GM21717 (cell line): ENCODE measurements at regions not wholly inside any gene's neighbourhood (a gene's known extent, or its start where the extent isn't known, plus 50 kb on each side); places are given as distances from the start of the nearest gene placed in this dataset.

ENCODE experiments used
- ATAC-seq: cut with Tn5 transposase; IDR thresholded peaks from one replicate; pipeline ENCODE4 v1.9.1; 2021; ENCODE audit warnings: mild to moderate bottlenecking, moderate library complexity; ENCODE audit not compliant: unreplicated experiment

DNA sequence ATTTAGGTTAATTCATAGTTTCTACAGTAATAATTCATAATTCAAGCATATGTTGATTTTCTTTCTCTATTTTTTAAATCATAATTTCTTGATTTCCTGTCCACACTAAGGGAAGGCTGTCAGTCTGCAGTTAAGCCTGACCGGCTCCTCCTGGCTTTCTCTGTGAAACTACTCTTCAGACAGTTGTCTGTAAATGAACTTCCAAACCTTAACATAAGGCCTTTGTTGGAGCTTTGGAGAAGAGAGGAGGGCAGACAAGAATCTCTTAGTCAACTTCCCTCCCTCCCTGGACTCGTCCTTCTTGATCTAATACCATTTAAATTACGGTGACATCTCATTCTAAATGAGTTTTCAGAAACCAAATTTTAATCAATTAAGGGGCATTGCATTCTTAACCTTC, 404.1 kb upstream of the ST6GAL2 start:
- no peak for ATAC-seq

DNA sequence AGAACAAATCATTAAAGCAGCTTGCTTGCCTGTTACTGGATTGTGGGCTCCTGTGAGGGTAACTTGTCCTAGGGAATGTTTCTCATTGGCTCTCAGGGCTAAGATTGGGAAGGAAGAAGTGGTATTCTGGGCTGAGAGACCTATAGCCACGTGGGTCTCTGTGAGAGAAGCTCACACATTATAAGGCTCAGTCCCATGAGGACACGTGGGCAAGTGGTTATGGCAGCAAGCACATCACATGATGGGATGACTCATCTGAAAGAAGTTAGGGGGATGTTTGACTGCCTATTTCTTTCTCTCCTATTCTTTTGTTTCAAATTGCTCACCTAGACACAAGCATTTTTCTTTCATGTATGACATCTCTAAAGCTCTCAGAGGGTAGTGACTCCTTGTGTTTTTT, 418.0 kb upstream of the ST6GAL2 start:
- no peak for ATAC-seq

DNA sequence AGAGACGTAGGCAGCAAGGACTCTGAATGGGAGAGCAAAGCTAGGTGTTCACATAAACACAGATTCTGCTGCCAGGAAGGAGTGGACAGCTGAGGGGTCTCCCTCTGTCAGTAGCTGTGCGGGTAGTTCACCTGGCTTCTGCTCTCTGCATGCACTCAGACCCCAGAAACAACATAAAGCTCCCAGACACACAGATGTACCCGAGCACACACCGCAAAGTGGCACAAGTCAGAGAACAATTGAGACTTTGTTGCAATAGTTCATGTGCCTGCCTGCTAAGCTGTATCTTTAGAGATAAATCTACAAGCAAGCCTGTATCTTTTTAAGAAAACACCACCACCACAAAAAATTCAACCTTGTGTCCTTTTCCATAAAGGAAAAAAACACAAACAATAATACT, 420.0 kb upstream of the ST6GAL2 start:
- ATAC-seq: no peak

DNA sequence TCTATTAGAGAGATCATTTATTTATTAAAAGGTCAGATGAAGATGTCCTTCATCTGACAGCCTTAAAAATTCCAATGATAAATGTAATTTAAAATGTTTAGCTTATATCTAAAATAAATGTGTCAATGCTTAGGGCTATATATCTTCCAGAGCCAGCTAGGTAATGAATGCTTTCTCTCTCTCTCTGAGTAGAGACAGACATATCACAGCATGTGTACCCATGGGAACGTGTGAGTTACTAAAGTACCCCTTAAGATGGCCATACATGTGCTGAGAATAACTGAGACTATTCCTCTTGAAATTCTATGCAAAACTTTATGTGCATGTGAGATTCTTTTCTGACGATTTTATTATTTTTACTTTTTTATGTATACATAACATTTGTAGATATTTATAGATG, 420.9 kb upstream of the ST6GAL2 start:
- ATAC-seq: no peak

DNA sequence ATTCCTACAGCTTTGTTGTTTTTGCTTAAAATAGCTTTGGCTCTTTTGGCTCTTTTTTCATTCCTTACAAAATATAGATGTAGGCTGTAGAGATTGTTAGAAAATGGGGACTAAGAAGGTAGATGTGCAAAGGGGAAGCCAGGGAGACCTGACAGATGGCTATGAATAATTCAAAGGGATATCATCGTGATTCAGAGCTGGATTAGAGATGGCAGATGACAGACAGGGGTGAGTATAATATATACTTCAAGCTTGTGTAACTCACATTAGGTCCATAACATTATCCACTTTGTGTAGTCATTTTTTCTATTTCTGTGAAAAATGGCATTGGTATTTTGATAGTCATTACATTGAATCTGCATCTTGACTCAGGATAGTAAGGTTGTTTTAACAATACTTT, 422.9 kb upstream of the ST6GAL2 start:
- no peak for ATAC-seq

DNA sequence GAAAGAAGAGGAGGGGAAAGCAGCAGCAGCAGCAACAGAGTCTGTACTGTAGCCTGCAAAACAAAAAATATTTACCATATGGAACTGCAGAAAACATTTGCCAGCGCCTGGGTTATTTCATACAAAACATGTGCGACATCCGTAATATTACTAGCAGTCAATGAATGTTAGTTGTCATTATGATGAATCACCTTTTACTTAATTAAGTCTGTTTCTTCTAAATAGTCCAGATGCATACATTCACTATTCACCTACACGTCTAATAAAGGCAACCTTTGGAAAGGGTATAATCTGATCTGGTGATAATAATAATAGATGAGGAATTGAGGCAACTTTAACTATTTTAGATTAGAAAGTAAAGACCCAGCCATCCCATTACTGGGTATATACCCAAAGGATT, 426.3 kb upstream of the ST6GAL2 start:
- no peak for ATAC-seq

DNA sequence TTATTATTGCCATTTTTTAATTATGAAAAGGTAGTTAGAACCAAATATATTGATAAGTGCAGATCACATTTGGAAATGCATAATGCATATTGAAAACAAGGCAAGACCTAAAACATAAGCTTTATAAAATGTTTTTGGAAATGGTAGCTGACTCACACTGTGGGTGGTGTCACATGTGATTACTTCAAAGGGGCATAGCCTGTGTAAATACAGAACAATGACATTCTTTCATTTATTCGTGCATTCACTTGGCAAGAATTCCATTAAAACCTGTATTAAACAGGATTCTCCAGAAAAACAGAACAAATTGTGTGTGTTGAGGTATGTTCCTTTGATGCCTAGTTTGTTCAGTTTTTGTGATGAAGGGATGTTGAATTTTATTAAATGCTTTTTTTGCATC, 427.3 kb upstream of the ST6GAL2 start:
- ATAC-seq: no peak

DNA sequence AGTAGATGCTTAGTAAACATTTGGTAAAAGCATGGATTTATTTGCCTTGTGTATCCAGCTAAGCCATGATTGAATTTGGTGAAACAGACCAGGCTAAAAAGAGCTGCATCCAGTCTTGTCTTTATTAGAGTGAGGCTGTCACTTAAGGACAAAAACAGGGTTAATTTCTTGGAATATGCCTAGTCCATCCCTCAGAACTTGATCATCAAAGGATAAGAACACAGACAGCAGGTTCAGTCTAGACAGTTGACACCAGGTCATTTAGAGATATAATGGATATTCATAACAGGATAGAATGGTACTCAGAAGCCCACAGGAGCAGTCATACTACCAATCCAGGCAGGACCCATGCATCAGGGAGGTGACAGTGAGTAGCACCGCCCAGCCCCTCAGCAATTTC, 434.9 kb upstream of the ST6GAL2 start:
- ATAC-seq: no peak

DNA sequence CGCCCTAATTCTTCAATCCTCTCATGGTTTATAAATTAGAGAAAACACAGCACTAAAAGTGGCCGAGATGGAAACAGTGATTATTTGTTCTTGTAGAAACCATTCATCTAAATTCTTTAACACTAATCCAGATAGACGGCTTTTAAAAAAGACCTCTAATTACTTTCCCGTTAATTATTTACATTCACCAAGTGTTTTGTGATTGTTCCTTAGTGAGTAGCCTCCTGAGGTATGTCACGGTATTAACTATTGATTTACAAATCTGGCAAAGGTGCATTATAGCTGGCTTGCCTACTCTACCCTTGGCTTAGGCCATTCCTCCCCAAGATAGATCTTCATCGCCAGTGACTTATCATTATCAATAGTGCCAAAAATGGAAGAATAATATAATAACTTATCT, 436.4 kb upstream of the ST6GAL2 start:
- ATAC-seq: no peak

DNA sequence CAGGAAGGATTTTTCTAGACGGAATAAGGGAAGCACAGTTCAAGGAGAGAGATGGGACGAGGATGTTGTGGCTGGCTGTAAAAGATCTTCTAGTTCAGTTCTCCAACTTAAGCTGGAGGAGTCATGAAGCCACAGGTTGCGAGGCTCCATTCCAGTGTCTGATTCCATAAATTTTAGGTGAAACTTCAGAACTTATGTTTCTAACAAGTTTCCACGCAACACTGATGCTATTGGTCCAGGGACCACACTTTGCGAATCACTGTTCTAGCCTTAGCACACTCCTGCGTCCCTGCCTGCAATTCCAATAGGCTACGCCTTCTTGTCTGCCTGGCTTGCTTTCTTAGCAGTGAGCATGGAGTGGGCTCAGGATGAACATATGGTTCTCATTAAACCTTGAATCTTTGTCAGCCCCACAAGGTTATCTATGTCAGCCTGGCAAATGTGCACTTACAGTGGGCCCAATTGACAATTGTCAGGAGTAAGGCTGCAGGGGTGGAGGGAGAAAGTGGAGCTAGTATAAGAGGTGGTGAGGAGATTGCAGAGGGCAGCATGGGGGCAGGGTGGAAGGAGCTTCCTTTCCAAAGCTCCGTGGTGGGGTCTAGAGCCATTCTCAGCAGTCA, 438.1 kb upstream of the ST6GAL2 start:
- ATAC-seq: no peak

DNA sequence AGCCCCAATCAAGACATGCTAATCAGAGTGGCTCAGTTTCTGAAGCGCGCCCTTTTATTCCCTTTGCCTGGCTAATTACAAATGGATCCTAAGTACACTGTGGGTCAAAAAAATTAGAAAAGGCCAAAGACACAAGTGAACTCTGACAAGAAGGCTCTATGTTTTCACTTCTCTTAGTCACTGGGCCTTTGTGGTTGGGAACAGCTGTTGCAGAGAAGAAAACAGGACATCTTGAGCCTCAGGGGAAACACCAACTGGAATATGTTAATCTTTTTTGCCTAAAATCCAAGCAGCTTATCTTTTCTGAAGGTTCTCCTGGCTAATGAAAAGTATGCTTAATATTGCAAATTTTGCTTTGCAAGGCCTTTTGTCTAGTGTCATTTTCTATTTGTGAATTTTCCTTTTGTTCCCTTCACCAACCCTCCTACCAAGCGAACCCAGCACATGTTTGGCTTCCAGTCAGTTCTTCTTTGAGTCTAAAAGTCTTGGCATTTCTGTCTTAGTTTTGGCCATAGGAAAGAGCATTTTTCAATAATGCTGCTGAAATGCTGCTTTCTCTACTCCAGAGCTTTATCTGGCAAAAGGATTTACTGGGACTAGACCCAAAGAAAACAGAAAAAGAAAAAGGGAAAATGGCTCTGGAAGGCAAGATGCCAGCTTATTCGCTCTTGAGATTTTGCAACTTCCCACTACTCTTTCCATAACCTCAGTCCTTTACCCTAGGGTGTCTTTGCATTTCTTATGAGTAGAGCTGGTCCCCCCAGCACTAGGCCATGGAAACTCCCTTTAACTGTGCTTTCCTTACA, 440.2 kb upstream of the ST6GAL2 start:
- no peak for ATAC-seq

DNA sequence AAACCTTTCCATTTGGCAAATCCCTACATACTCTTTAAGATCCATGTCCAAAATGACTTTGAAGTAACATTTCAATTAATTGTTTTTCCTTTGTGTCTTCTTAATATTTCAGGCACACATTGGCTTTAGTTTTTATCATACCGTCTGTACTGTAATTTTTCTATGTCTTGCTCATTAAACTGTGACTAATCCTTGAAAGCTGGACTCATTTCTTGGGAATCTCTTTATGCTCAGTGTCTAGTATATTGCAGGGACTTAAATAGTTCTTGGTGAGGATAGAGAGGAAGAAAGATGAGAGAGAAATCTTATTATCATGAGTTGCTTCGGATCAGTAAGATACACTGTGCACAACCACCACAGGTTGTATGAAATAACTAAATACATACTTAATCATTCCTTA, 448.3 kb upstream of the ST6GAL2 start:
- ATAC-seq: no peak

DNA sequence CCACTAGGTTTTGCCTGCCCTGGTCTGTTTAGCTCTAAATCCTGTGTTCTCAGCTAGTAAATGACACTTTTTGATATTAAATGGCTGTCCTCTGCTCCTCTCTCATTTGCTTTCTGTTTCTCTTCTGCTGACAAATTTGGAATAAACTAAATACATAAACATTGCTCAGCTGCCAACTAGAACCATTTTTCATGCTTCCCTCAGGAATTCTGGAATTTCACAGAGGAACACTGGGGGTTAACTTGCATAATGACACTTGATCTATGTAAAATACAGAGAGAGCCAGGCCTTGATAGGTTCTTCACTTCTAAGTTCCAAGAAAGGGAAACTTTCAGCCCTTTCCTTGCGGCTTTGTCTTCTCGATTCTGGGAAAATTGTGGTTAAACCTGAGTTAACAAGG, 450.6 kb upstream of the ST6GAL2 start:
- no peak for ATAC-seq

DNA sequence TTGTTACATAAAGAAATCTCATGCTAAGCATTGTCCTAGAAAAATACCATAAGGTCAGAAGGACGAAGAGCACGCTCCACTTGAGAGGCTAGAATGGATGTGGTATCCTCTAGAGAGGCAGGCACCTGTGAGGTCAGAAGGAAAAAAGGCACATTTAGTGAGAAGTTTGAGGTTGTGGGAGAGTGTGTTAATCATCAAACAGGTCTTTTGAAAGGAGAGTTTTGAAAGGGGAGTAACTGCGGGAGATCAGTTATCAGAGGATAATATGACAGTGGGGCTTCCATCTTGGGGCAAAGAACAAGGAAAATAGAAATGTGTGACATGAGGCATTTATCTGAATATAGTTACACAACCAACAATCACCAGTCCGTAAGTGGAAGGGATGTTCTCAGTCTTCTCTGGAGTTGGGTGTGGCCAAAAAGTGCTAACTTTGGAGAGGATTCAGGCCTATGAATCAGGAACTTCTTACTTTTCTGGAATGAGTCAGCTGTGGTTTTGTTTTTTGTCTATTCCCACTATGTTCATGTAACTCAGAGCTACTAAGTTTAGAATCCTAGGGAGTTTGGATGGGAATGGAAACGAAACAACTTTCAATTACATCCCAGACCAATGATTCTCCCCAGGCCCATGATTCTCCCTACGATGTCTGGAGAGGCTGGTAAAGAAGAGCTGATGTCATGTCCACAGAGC, 451.4 kb upstream of the ST6GAL2 start:
- no peak for ATAC-seq

DNA sequence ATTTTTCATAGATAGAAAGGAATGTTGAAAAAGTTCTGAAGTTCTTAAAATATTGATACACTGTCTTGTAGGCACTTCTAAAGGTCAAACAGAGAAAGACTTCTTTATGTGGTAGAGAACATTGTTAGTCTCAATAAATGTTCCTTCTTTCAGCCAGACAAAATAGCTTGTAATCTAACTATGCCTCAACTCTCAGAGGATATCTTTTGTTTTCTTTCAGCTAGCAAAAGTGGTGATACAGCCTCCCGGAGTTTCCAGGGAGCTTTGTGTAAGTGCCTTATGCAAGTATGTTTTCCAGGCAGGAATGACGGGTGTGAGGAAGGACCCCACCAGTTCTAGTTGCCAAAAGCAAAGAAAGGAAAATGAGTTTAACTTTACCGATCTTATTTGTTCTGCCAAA, 452.1 kb upstream of the ST6GAL2 start:
- ATAC-seq: no peak

DNA sequence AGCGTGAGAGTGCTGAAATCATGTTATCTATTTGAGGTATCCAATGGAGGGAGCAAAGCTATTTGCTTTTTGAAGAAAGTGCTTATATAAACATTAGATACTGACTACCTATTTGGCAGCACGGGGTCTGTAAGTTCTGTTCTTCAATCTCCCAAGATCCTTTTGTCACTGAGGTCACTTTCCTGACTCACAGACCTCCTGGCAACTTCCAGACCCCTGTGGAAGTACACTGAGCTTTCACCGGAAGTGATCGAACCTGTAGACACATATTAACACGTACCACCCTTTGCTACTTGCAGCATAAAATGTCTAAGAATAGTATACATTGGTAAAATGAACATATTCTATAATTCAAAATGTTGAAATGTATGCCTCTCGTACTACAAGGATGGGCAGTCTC, 452.6 kb upstream of the ST6GAL2 start:
- no peak for ATAC-seq

DNA sequence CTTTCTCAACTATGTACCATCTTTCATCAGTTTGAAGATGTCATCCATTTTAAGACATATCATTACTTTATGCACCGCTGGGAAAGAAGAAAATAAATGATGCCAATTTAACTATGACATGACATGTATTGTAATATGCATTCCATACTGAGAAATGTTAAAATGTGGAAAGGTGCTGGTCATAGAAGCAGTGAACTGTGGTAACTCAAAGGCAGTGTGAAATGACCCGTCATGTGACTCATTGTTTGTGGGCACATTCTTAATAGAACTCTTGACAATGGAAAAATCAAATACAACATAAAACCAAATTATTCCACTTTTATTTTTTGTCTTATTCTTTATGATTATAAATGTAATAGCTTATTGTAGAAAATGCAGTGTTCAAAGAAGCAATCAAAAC, 455.0 kb upstream of the ST6GAL2 start:
- no peak for ATAC-seq

DNA sequence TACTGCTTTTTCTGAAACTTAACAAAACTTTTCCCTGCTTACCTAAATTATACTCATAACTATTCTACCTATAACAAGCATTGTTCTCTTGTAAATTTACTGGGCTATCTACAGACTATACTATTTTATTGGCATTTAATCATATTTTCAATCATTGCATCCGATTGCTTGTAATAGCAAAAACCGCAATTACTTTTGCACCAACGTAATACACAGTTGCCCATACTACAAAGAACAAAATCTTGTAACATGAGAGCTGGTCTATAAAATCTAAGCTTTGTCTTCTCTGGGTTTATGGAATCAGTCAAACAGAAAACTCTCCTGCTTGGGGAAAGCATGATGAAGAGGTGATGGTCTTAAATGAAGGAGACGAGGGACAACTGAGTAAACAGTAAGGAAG, 463.4 kb upstream of the ST6GAL2 start:
- no peak for ATAC-seq

DNA sequence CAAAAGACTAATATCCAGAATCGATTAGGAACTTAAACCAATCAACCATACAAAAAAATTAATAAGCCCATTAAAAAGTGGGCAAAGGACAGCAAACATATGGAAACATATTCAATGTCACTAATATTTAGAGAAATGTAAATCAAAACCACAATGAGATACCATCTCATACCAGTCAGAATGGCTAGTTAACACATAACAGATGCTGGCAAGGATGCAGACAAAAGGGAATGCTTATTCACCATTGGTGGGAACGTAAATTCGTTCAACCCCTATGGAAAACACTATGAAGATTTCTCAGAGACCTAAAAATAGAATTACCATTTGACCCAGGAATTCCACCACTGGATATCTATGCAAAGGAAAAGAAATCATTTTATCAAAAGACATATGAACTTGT, 468.2 kb upstream of the ST6GAL2 start:
- ATAC-seq: no peak

DNA sequence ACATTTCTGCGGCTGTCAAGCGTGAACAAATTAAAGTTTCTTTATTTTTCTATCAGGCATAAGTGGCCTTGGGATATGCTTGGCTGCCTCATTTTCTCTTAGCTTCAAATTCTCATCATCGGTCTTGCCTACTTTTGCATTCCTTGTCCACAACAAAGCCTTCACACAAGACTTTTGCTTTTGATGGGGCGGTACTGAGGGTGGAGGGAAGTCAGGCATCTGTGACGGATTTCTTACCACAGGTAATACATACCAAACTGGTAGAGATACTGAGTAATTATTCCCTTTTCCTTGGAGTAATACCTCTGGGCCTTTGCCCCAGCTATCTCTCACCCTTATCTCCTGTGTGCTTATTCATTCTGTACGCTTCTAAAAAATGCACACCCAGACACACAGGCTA, 468.3 kb upstream of the RGPD4 start:
- ATAC-seq: no peak

DNA sequence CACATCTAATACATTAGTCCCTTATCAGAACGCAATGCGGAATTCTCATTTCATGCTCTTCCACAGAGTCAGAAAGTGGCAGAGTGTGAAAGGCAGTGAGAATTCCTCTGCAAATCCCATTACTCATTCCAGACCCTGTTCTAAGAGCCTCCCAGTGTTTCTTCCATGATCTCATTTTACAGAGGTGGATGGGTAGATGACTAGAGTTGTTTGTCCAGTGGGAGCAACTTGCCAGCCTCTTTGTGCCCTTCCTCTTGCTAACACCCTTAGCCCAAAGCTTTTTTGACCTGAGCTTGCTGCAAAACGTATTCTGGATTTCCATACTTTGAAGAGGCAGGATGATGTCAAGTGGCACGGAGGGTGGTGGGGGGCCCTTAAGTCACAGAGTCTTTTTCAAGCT, 467.7 kb upstream of the RGPD4 start:
- no peak for ATAC-seq

DNA sequence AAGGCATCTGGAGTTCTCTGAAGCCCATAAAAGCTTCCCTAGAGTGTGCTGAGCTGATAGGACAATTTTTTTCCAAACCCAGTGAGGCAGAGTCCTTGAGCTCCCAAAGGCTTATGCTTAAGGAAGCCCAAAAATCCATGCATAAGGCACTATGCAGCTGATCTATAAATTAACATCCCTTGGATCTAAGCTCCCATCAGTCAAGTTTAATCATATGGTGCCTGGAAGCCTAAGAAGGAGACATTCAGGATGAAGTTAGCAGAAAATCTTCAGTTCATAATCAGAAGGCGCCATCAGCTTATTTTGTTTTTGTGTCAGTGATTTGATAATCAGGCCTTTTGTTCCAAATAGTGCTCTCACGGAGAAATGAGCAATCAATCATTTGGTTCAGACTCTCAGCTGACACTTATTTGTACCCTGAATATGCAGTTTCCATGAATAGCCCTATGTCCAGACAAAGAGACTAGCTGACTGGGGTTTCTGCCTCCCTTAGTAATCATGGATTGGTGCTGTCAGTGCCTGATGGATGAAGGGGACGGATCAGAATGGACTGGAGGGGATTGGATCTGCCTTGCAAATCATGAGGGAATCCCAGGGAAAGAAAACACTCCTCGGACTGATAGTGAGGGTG, 464.8 kb upstream of the RGPD4 start:
- ATAC-seq: no peak
